NCI-H2171 (cell line): ENCODE measurements at regions not wholly inside any gene's neighbourhood (a gene's known extent, or its start where the extent isn't known, plus 50 kb on each side); places are given as distances from the start of the nearest gene placed in this dataset.
A peak's percentile ranks its signal among the peaks of the same experiment; 100 is the strongest.
"Not testable (repeated sequence)": the region's sequence is repeated elsewhere in the genome, so short reads cannot be mapped to it uniquely, and the experiment has no call there.

Experiments
- DNase-seq: peaks from one replicate; lab custom pipeline; 2025; lab: John Stamatoyannopoulos, UW

GRCh38 chrX:55813150-55813549 is 95.6 kb downstream of the RRAGB start:
- DNase-seq = no peak

GRCh38 chrX:55815546-55815945 is 98.0 kb downstream of the RRAGB start:
- no peak for DNase-seq

- no peak for DNase-seq
Measured at GRCh38 chrX:55816023-55816422, 98.5 kb downstream of the RRAGB start.

- DNase-seq = no peak
Measured at GRCh38 chrX:55818673-55819375, 101.3 kb downstream of the RRAGB start.

GRCh38 chrX:55839485-55839884 is 121.9 kb downstream of the RRAGB start:
- DNase-seq = no peak

- no peak for DNase-seq
Measured at GRCh38 chrX:55841962-55842752, 124.6 kb downstream of the RRAGB start.

GRCh38 chrX:55866779-55867178 is 149.2 kb downstream of the RRAGB start:
- not testable (repeated sequence) for DNase-seq

GRCh38 chrX:55867181-55867651 is 149.7 kb downstream of the RRAGB start:
- no peak for DNase-seq

- no peak for DNase-seq
Measured at GRCh38 chrX:55867708-55868107, 150.2 kb downstream of the RRAGB start.

GRCh38 chrX:55874807-55875206 is 157.3 kb downstream of the RRAGB start:
- no peak for DNase-seq

- DNase-seq = not testable (repeated sequence)
Measured at GRCh38 chrX:55883541-55883940, 166.0 kb downstream of the RRAGB start.

- no peak for DNase-seq
Measured at GRCh38 chrX:55907968-55908607, 190.5 kb downstream of the RRAGB start.

GRCh38 chrX:55908661-55909212 is 191.2 kb downstream of the RRAGB start:
- DNase-seq = no peak

- peak; percentile 11 for DNase-seq
Measured at GRCh38 chrX:55919367-55920221, 202.0 kb downstream of the RRAGB start.

- DNase-seq = no peak
Measured at GRCh38 chrX:55924574-55924973, 207.0 kb downstream of the RRAGB start.

- not testable (repeated sequence) for DNase-seq
Measured at GRCh38 chrX:55928529-55928928, 211.0 kb downstream of the RRAGB start.
